SK-MEL-5 (cell line): ENCODE measurements at regions not wholly inside any gene's neighbourhood (a gene's known extent, or its start where the extent isn't known, plus 50 kb on each side); places are given as distances from the start of the nearest gene placed in this dataset.

ENCODE experiments used
- DNase-seq: peaks from one replicate; pipeline ENCODE4 v3.0.0-alpha.2; 2016; ENCODE audit warnings: low read depth, low spot score
- in situ Hi-C: cut with HindIII; loops from 2 replicates; pipeline ENCODE4 v1.10.0; 2016; ENCODE audit warnings: low sequenced_read_pairs, high pct_unique_total_duplicates, low pct_unique_long_range_greater_than_20kb

- no peak for DNase-seq
- in situ Hi-C loops = no loop called here
Measured at GRCh38 chr11:87444993-87445392, 407.3 kb downstream of the TMEM135 start.

DNA sequence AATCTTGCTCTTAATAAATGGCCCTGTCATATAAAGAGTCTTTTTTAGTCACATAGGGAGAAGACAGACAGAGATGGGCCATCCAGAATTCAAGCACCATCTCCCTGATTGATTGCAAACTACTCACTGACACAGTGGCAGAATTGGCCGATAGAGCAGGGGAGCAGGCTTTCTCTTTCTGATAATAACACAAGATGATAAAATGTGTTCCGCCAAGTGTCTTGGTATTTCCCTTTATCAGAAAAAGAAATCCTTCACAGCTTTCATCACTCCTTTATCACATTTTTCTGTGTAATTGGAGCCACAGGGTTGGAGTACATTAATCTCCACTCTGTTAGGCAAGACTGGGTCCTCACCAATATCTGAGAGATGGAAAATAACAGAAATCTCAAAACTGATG is 406.0 kb downstream of the TMEM135 start:
- in situ Hi-C loops = no loop called here

DNA sequence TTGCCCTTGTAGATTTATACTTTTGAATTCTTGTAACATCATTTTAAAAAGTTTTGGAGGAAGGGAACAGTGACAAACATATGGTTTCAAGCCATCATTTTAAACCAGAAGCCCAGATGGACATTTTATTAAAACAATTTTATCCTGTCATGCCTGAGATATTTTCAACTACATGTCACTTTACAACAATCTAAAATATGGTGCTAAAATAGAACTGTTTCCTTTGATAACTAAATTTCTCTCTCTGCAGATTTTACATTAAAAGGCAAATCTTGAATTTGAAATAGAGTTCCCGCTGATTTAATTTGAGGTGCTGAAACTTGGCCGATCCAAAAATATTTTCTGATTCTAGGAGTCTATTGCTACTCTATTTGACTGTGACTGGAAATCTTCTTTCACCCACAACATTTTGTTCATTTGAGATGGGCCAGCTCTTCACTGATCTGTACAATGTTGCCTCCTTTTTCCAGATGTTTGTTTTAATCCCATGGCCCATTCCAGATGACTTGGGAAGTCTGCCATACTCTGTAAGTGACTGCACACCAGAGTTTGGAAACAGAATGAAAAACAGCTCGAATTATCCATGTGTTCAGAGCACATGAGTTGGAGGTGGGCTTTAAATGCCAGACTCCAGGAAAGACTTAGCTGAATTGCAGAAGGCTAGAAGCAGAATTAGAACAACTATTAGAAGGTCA is 402.5 kb downstream of the TMEM135 start:
- in situ Hi-C loops = no loop called here
- DNase-seq = no peak

More for the DNA sequence above, 406.0 kb downstream of the TMEM135 start:
- DNase-seq = no peak

DNA sequence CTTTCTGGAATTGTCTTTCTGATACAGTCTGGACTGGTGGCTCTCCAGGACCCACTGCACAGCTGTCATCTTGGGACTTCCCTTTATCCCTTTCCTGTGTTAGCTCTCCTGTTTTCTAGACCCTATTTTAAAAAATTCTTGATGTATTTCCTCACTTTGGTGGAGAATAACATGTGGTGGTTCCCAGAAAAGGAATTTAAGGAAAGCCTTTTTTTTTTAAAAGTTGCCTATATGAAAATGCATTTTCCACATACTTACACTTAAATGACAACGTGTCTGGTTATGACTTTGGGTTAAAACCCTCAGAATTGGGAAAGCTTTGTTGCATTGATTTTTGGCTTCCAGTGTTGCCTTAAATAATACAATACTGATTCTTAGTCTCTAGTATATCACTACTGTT is 400.7 kb downstream of the TMEM135 start:
- in situ Hi-C loops = no loop called here
- no peak for DNase-seq

DNA sequence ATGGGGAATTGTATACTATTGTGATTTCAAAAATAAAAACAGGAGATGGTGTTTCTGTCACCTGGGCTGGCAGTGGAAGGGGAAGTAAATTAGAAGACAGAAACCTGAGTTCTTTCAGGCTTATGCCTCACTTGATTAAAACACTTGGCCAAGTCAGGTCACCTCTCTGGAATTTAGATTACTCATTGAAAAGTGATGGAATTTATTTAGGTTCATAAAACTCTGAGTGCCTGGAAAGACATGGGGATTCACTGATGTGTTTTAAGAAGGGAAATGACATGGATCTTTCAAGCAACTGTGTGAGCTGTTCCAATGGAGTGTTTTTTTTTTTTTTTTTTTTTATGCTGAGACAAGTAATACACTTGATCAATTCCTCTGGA is 400.1 kb downstream of the TMEM135 start:
- in situ Hi-C loops = no loop called here
- DNase-seq = no peak

GRCh38 chr11:87437133-87437843 is 399.6 kb downstream of the TMEM135 start:
- in situ Hi-C loops = no loop called here

DNA sequence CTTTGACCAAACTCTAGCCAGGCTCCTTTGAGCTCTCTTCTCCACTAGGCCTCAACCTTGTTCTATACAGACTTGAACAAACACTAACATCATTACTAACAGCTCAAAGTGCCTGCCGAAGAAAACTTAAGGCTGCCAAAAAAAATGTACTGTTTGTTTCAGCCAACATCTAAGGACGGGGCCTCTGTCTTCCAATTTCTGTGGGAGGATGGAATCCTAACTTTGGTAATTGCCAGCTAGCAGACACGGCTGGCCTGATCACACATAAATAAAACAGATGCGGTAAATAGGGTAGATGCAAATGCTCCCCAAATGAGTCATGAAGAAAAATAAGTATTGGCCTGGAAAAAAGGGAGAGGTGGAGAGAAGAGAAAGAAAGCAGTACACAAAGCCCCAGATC is 394.3 kb downstream of the TMEM135 start:
- no peak for DNase-seq
- in situ Hi-C loops = no loop called here

More at GRCh38 chr11:87437133-87437843, 399.6 kb downstream of the TMEM135 start:
- DNase-seq = no peak

DNA sequence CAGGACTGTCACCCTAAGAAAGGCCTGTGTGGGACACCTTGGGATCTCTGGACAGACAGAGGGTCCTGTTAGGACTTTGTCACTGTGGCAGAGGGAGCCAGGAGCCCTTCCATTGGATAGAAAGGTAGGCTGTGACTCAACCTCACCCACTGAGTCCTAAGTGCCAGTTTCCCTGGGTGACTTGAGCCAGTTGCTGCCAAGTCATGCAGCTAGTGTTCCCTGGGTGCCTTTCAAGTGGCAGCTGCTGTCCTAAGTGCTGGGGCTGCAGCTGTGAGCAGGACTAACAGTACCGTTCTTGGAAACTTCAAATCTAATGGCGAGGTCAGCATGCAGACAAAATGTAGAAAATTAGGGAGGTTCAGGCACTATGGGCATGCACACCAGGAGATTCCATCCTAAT is 393.7 kb downstream of the TMEM135 start:
- in situ Hi-C loops = no loop called here
- DNase-seq = no peak

GRCh38 chr11:87430821-87431220 is 393.1 kb downstream of the TMEM135 start:
- in situ Hi-C loops = no loop called here
- no peak for DNase-seq

GRCh38 chr11:87429996-87430395 is 392.3 kb downstream of the TMEM135 start:
- in situ Hi-C loops = no loop called here

DNA sequence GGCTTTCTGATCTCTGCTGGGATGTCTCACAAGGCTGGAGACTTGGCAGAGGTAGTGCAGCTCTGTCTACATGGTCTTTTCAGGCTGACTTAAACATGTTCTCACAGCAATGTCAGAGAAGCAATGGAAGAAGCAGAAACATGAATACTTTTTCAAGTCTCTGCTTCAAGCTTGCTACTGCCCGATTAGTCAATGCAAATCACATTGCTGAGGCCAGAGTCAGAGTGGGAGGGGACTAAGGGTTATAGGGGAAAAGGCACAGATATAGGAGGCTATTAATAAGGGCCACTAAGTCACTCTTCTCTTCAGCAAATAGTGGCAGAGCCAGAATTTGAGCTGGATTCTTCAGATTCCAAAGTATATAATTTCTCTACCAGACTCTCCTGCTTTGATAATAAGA is 390.5 kb downstream of the TMEM135 start:
- DNase-seq = no peak
- in situ Hi-C loops = no loop called here

More at GRCh38 chr11:87429996-87430395, 392.3 kb downstream of the TMEM135 start:
- DNase-seq = no peak

GRCh38 chr11:87425943-87426342 is 388.2 kb downstream of the TMEM135 start:
- DNase-seq = no peak
- in situ Hi-C loops = no loop called here

- DNase-seq = no peak
- in situ Hi-C loops = no loop called here
Measured at GRCh38 chr11:87425391-87425790, 387.7 kb downstream of the TMEM135 start.

DNA sequence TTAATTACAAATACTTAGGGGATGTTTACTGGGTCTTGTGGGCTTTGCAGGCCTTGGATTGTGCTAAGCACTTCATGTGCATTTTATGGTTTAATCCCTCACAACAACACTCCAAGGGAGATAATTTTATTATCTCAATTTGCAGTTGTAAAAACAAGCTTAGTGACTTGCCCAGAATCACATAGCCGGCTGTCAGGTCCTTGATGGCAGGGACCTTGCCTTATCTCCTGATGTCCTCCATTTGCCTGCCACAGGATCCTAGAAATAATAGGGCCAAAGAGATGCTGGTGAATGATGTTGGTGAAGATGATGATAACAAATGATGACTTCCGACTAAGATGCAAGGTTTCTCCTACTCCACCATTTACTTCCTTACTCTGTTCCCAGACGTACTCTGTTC is 385.4 kb downstream of the TMEM135 start:
- DNase-seq = no peak
- in situ Hi-C loops = no loop called here

- in situ Hi-C loops = no loop called here
- no peak for DNase-seq
Measured at GRCh38 chr11:87422566-87422965, 384.8 kb downstream of the TMEM135 start.

- in situ Hi-C loops = no loop called here
- DNase-seq = peak; percentile 76
Measured at GRCh38 chr11:87421422-87421821, 383.7 kb downstream of the TMEM135 start.

DNA sequence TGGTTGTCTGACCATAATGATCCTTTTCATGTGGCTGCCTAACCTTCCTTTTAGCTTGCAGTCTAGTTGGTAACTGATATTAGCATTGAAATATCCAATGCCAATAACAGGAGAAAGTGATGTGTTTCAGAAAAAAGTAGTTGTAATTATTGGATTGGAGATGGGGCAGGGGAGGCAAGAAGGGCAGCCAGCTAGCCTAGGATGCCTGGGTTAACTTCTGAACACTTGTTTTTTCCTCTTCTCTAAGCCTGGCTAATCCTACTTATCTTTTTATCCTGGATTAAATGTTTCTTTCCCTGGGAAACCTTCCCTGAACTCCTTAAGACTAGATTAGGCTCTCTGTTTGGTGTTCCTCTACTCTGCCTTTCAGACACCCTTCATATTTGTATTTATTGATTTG is 380.2 kb downstream of the TMEM135 start:
- no peak for DNase-seq
- in situ Hi-C loops = no loop called here

GRCh38 chr11:87405843-87406242 is 368.1 kb downstream of the TMEM135 start:
- DNase-seq = no peak
- in situ Hi-C loops = no loop called here

- no peak for DNase-seq
- in situ Hi-C loops = no loop called here
Measured at GRCh38 chr11:87405356-87405755, 367.6 kb downstream of the TMEM135 start.
